Keratinocyte (primary cell): ENCODE measurements at regions not wholly inside any gene's neighbourhood (a gene's known extent, or its start where the extent isn't known, plus 50 kb on each side); places are given as distances from the start of the nearest gene placed in this dataset.

Experiments used
- CTCF ChIP-seq, 3 experiments: IDR thresholded peaks in 1 of 3; conservative IDR thresholded peaks in 1 of 3; optimal IDR thresholded peaks in 1 of 3; 2 replicates in 2 of 3; 3 replicates in 1 of 3; pipeline versions ENCODE3 to v1.5.1; 2011; ENCODE audit warnings: low read length in 3 of 3, mild to moderate bottlenecking in 3 of 3, moderate library complexity in 2 of 3, control low read depth in 1 of 3, inconsistent platforms in 1 of 3; ENCODE audit not compliant: insufficient read depth in 2 of 3; ENCODE audit errors: extremely low read depth in 1 of 3
- EZH2 ChIP-seq: IDR thresholded peaks from one replicate; pipeline ENCODE4 v1.6.1; 2012; ENCODE audit warnings: inconsistent platforms, mild to moderate bottlenecking, low read length, moderate library complexity

- TF ChIP-seq CTCF (optimal IDR thresholded peaks at IDR 0.05 in 1 of 3, IDR thresholded peaks at IDR 0.05 in 1 of 3, conservative IDR thresholded peaks at IDR 0.05 in 1 of 3; ENCODE audit: extremely low read depth in 1 of 3, insufficient read depth in 2 of 3, low read length in 3 of 3): no peak
- no peak for TF ChIP-seq EZH2
These were observed 204.2 kb downstream of the PABPC4L start for GRCh38 chr4:133997436-133997835.
